ENCODE measurements at regions not wholly inside any gene's neighbourhood (a gene's known extent, or its start where the extent isn't known, plus 50 kb on each side); places are given as distances from the start of the nearest gene placed in this dataset.

- ChIA-PET CTCF (no interaction called here), POLR2A (no interaction called here)
- Mint-ChIP-seq H3K4me3 (no peak overlapping the region), H3K4me1 (no peaks in the 10 kb centered on the region), H3K36me3 (no peaks in the 10 kb centered on the region), H3K27ac (no peak overlapping the region), H3K27me3 (ENCODE audit: low read depth) (no peaks in the 10 kb centered on the region), H3K9me3 (no peaks in the 10 kb centered on the region)
- no peak for ATAC-seq
- TF ChIP-seq NFYB (CRISPR knock-in tag; conservative IDR thresholded peaks at IDR 0.05; ENCODE audit: low read depth) (no peak), CDX4 (CRISPR knock-in tag; IDR thresholded peaks at IDR 0.05; ENCODE audit: borderline replicate concordance) (no peak), STAT6 (CRISPR knock-in tag; conservative IDR thresholded peaks at IDR 0.05; ENCODE audit: low read depth) (no peak), IRF1 (CRISPR knock-in tag; IDR thresholded peaks at IDR 0.05) (no peak), NR2C2 (CRISPR knock-in tag; IDR thresholded peaks at IDR 0.05) (no peak), MLX (CRISPR knock-in tag; IDR thresholded peaks at IDR 0.05) (no peak), ESRRA (CRISPR knock-in tag; IDR thresholded peaks at IDR 0.05; ENCODE audit: borderline replicate concordance) (no peak), ZNF416 (CRISPR knock-in tag; IDR thresholded peaks at IDR 0.05) (no peak), JUN (CRISPR knock-in tag; IDR thresholded peaks at IDR 0.05) (no peak)
- DNase-seq (ENCODE audit: low spot score) = no peak
Observed at GRCh38 chr10:55449981-55450380, 649.0 kb upstream of the PCDH15 start.

GRCh38 chr10:55446441-55447002, 645.5 kb upstream of the PCDH15 start:
- DNase-seq (ENCODE audit: low spot score) = no peak
- no peaks in the 10 kb centered on the region for H3K36me3 Mint-ChIP-seq
- H3K9me3 Mint-ChIP-seq = 0 out of 2 replicates have a peak, but pooled peaks cover 7% of the 10 kb centered on the region
- POLR2A ChIA-PET = no interaction called here
- no peaks in the 10 kb centered on the region for H3K4me1 Mint-ChIP-seq
- TF ChIP-seq ZNF281 (CRISPR knock-in tag; IDR thresholded peaks at IDR 0.05) (no peak), ETV6 (CRISPR knock-in tag; IDR thresholded peaks at IDR 0.05) (no peak), CREB1 (CRISPR knock-in tag; IDR thresholded peaks at IDR 0.05) (no peak), ZNF532 (CRISPR knock-in tag; IDR thresholded peaks at IDR 0.05; ENCODE audit: borderline replicate concordance) (no peak)
- no peak overlapping the region for H3K4me3 Mint-ChIP-seq
- peak overlapping the region; percentile 9; the same call in 1 of the 2 replicates for H3K27ac Mint-ChIP-seq
- H3K27me3 Mint-ChIP-seq (ENCODE audit: low read depth) = no peaks in the 10 kb centered on the region
- no peak for ATAC-seq
- CTCF ChIA-PET = no interaction called here

All from WTC11 (cell line).